HepG2 (cell line): ENCODE measurements at regions not wholly inside any gene's neighbourhood (a gene's known extent, or its start where the extent isn't known, plus 50 kb on each side); places are given as distances from the start of the nearest gene placed in this dataset.

Source experiments
- ATAC-seq: fragments of 200-7000 bp; cut with Tn5 transposase; 3 replicates; pipeline ENCODE4 v1.9.1; 2020; ENCODE audit warnings: mild to moderate bottlenecking, moderate library complexity
- BruUV-seq: library from RNA; stranded (reverse); fragments of 400-500 nt; replicated peaks from 2 replicates; lab custom pipeline; 2021; lab: Mats Ljungman, UMichigan
- CTCF ChIA-PET: fragments of 300-600 bp; formaldehyde crosslinking; extraction: SDS; loops from one replicate; lab custom pipeline; 2021; ENCODE audit warnings: low total read pairs, inconsistent platforms, low intra/inter-chr PET ratio; lab: Yijun Ruan, JAX
- POLR2A ChIA-PET: fragments of 350-600 bp; sonication (Branson Sonifier 250); formaldehyde crosslinking; loops from one replicate; lab custom pipeline; 2020; ENCODE audit warnings: antibody characterized with exemption, inconsistent platforms; lab: Yijun Ruan, JAX
- DNase-seq: peaks from one replicate; pipeline ENCODE4 v3.0.0-alpha.2; 2015; ENCODE audit warnings: low spot score
- FAIRE-seq: peaks from 3 replicates; lab custom pipeline; 2011; peaks lifted over from hg19 to GRCh38; lab: Jason Lieb, UNC
- H2AFZ ChIP-seq: one replicate; pipeline ENCODE4 v1.6.1; 2011; ENCODE audit warnings: low read length, inconsistent platforms
- H3K27ac ChIP-seq: fragments of 300-600 bp; 3 replicates; pipeline ENCODE4 v1.8.0; 2011; ENCODE audit warnings: mixed run types, mild to moderate bottlenecking, mixed read lengths, low read length, inconsistent platforms; ENCODE audit not compliant: insufficient read depth; ENCODE audit errors: extremely low read length
- H3K27me3 ChIP-seq, 2 experiments: fragments of 200-600 bp in 1 of 2; 2 replicates in 1 of 2; 3 replicates in 1 of 2; pipeline versions ENCODE4 v1.6.0 to v1.8.0; 2011; ENCODE audit warnings: low read length in 2 of 2, mild to moderate bottlenecking in 2 of 2, moderate library complexity in 2 of 2, inconsistent platforms in 1 of 2; ENCODE audit not compliant: insufficient read depth in 2 of 2, control insufficient read depth in 1 of 2
- H3K36me3 ChIP-seq, 2 experiments: fragments of 200-600 bp in 1 of 2; replicated peaks in 1 of 2; 2 replicates in 1 of 2; 3 replicates in 1 of 2; pipeline versions ENCODE4 v1.5.1 to v1.8.0; 2011; ENCODE audit warnings: low read length in 2 of 2, inconsistent platforms in 1 of 2; ENCODE audit not compliant: insufficient read depth in 2 of 2, control insufficient read depth in 1 of 2
- H3K4me1 ChIP-seq: 2 replicates; pipeline ENCODE4 v1.5.1; 2012; ENCODE audit warnings: low read length, inconsistent platforms; ENCODE audit not compliant: insufficient read depth
- H3K4me2 ChIP-seq: 2 replicates; pipeline ENCODE4 v1.6.0; 2011; ENCODE audit warnings: low read depth, low read length, inconsistent platforms
- H3K4me3 ChIP-seq, 3 experiments: fragments of 200-600 bp in 1 of 3; sonication (generic), shearing (Covaris generic) in 1 of 3; replicated peaks in 1 of 3; 2 replicates each; pipeline ENCODE4 v1.5.1; 2011 to 2016; ENCODE audit warnings: low read length in 3 of 3, inconsistent platforms in 2 of 3, low read depth in 2 of 3, mild to moderate bottlenecking in 2 of 3, control low read depth in 1 of 3, mixed read lengths in 1 of 3; ENCODE audit not compliant: insufficient read depth in 1 of 3
- H3K79me2 ChIP-seq: one replicate; pipeline ENCODE4 v1.6.1; 2011; ENCODE audit warnings: low read length, inconsistent platforms; ENCODE audit not compliant: insufficient read depth
- H3K9ac ChIP-seq: 2 replicates; pipeline ENCODE4 v1.6.0; 2011; ENCODE audit warnings: mild to moderate bottlenecking, low read depth, low read length, inconsistent platforms; ENCODE audit not compliant: insufficient read depth
- H3K9me3 ChIP-seq: 2 replicates; pipeline ENCODE4 v1.5.1; 2012; ENCODE audit warnings: mild to moderate bottlenecking, low read length
- H4K20me1 ChIP-seq: 2 replicates; pipeline ENCODE4 v1.6.0; 2011; ENCODE audit warnings: inconsistent platforms, mild to moderate bottlenecking, low read length, moderate library complexity; ENCODE audit not compliant: insufficient read depth
- ASH2L ChIP-seq: fragments of 300-600, 200-600 bp; sonication (generic); IDR thresholded peaks from 2 replicates; pipeline ENCODE4 v1.7.0; 2017; ENCODE audit warnings: low read depth, mild to moderate bottlenecking, moderate library complexity, mixed read lengths, low read length; ENCODE audit not compliant: insufficient read length
- BHLHE40 ChIP-seq: IDR thresholded peaks from 2 replicates; pipeline ENCODE4 v1.6.1; 2011; ENCODE audit warnings: low read length, improper control_type of control experiment
- ESRRA ChIP-seq: sonication (generic); formaldehyde crosslinking; IDR thresholded peaks from 2 replicates; pipeline ENCODE4 v1.5.1; 2020; ENCODE audit warnings: mild to moderate bottlenecking, low read depth, missing genetic modification reagents
- HDAC6 ChIP-seq: fragments of 200-600 bp; sonication (generic); IDR thresholded peaks from 2 replicates; pipeline ENCODE4 v1.7.0; 2017; ENCODE audit warnings: mild to moderate bottlenecking, antibody characterized with exemption, low read length, low read depth
- HMGXB3 ChIP-seq: sonication (generic); formaldehyde crosslinking; IDR thresholded peaks from 2 replicates; pipeline ENCODE4 v1.4.0; 2020; ENCODE audit warnings: missing genetic modification reagents, borderline replicate concordance
- MAFG ChIP-seq: sonication (generic); formaldehyde crosslinking; IDR thresholded peaks from 2 replicates; pipeline ENCODE4 v1.5.1; 2020; ENCODE audit warnings: mild to moderate bottlenecking, missing genetic modification reagents
- MBNL3 ChIP-seq: fragments of 250-450 bp; sonication (Bioruptor Pico); conservative IDR thresholded peaks from 2 replicates; pipeline ENCODE4 v1.8.0; 2022; ENCODE audit warnings: mild to moderate bottlenecking, inconsistent platforms
- MIXL1 ChIP-seq: IDR thresholded peaks from 2 replicates; pipeline ENCODE4 v1.6.1; 2016
- THAP11 ChIP-seq: IDR thresholded peaks from 2 replicates; pipeline ENCODE4 v1.6.1; 2016; ENCODE audit warnings: missing biosample characterization, missing genetic modification reagents
- ZBTB3 ChIP-seq: sonication (generic); formaldehyde crosslinking; IDR thresholded peaks from 2 replicates; pipeline ENCODE4 v1.4.0; 2020; ENCODE audit warnings: low read depth, mild to moderate bottlenecking, moderate library complexity, missing genetic modification reagents, borderline replicate concordance
- ZNF484 ChIP-seq: sonication (generic); formaldehyde crosslinking; IDR thresholded peaks from 2 replicates; pipeline ENCODE4 v1.5.1; 2020; ENCODE audit warnings: mild to moderate bottlenecking, low read depth, missing genetic modification reagents, borderline replicate concordance
- ZNF589 ChIP-seq: sonication (generic); formaldehyde crosslinking; conservative IDR thresholded peaks from 2 replicates; pipeline ENCODE4 v1.8.0; 2022; ENCODE audit warnings: mild to moderate bottlenecking, moderate library complexity, missing genetic modification reagents
- ZNF724P ChIP-seq: sonication (generic); formaldehyde crosslinking; IDR thresholded peaks from 2 replicates; pipeline ENCODE4 v1.8.0; 2022; ENCODE audit warnings: missing genetic modification reagents, borderline replicate concordance
- ZZZ3 ChIP-seq: sonication (generic); formaldehyde crosslinking; IDR thresholded peaks from 2 replicates; pipeline ENCODE4 v1.4.0; 2020; ENCODE audit warnings: missing genetic modification reagents, mild to moderate bottlenecking, borderline replicate concordance
- WGBS: methylation state at CpG from one replicate; pipeline ENCODE4 v1.1.6; 2017; ENCODE audit warnings: low lambda C conversion rate; 5-methylcytosine and 5-hydroxymethylcytosine counted together
- in situ Hi-C: cut with HindIII; loops from 2 replicates; pipeline ENCODE4 v1.10.0; 2017; ENCODE audit warnings: low pct_unique_long_range_greater_than_20kb; ENCODE audit not compliant: extremely low pct_ligation_motif_present
- intact Hi-C: fragments of 100-400 bp; cut with micrococcal nuclease; formaldehyde crosslinking; loops from one replicate; pipeline ENCODE4 v1.10.0; 2022; ENCODE audit not compliant: unreplicated experiment
- TF ChIP-seq, protein P1 (sequence below): sonication (generic); formaldehyde crosslinking; IDR thresholded peaks from 2 replicates; pipeline ENCODE4 v1.4.0; 2020; ENCODE audit warnings: mild to moderate bottlenecking, missing genetic modification reagents
- TF ChIP-seq, protein P2 (sequence below): IDR thresholded peaks from 2 replicates; pipeline ENCODE4 v1.6.1; 2016; ENCODE audit warnings: low read depth, borderline replicate concordance

DNA sequence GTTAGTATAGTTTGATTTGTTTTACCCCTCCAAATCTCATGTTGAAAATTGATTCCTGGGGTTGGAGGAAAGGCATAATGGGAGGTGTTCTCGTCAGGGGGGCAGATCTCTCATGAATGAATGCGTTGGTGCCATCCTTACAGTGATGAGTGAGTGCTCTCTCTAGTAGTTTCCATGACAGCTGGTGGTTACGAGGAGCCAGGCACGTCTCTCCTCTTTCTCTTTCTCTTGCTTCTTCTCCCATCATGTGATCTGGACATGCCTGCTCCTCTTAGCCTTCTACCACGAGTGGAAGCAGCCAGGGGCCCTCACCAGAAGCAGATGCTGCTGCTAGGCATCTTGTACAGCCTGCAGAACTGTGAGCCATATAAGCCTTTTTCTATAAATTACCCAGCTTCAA, 454.1 kb downstream of the EFNA5 start (continued):
- TF ChIP-seq, protein P1, sequence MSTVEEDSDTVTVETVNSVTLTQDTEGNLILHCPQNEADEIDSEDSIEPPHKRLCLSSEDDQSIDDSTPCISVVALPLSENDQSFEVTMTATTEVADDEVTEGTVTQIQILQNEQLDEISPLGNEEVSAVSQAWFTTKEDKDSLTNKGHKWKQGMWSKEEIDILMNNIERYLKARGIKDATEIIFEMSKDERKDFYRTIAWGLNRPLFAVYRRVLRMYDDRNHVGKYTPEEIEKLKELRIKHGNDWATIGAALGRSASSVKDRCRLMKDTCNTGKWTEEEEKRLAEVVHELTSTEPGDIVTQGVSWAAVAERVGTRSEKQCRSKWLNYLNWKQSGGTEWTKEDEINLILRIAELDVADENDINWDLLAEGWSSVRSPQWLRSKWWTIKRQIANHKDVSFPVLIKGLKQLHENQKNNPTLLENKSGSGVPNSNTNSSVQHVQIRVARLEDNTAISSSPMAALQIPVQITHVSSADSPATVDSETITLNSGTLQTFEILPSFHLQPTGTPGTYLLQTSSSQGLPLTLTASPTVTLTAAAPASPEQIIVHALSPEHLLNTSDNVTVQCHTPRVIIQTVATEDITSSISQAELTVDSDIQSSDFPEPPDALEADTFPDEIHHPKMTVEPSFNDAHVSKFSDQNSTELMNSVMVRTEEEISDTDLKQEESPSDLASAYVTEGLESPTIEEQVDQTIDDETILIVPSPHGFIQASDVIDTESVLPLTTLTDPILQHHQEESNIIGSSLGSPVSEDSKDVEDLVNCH (CRISPR knock-in tag) = no peak

- WGBS = 0% methylated on average over 2 of the region's 2 CpGs
- intact Hi-C loops = no loop called here
- CTCF ChIA-PET = no interaction called here
- H3K4me1 ChIP-seq = no peaks in the 10 kb centered on the region
- no peaks in the 10 kb centered on the region for H4K20me1 ChIP-seq
- BruUV-seq = no TSS peak
- ATAC-seq (no peak), DNase-seq (no peak), FAIRE-seq (no peak)
- H3K27me3 ChIP-seq = no peaks in the 10 kb centered on the region
- H3K79me2 ChIP-seq = no peaks in the 10 kb centered on the region
- TF ChIP-seq ZZZ3 (CRISPR knock-in tag) = no peak
- no peak for TF ChIP-seq THAP11 (CRISPR knock-in tag)
- TF ChIP-seq MIXL1 (CRISPR knock-in tag) = no peak
- no peak for TF ChIP-seq BHLHE40
- no peak for TF ChIP-seq ZBTB3 (CRISPR knock-in tag)
- no peak for TF ChIP-seq MBNL3 (CRISPR knock-in tag)
- TF ChIP-seq ESRRA = no peak
- TF ChIP-seq, protein P2, sequence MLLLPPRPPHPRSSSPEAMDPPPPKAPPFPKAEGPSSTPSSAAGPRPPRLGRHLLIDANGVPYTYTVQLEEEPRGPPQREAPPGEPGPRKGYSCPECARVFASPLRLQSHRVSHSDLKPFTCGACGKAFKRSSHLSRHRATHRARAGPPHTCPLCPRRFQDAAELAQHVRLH (CRISPR knock-in tag) = no peak
- TF ChIP-seq HMGXB3 = no peak
- no peak for TF ChIP-seq ZNF724P (CRISPR knock-in tag)
- no peak for TF ChIP-seq HDAC6
- TF ChIP-seq ZNF484 = no peak
- TF ChIP-seq ZNF589 (CRISPR knock-in tag) = no peak
- TF ChIP-seq ASH2L = no peak
- no peak for TF ChIP-seq MAFG
- H3K9ac ChIP-seq = no peak overlapping the region
- no peak overlapping the region for H3K4me2 ChIP-seq
- in situ Hi-C loops = no loop called here
- H3K36me3 ChIP-seq = no peaks in the 10 kb centered on the region
- H2AFZ ChIP-seq = no peak overlapping the region
- H3K4me3 ChIP-seq = no peak overlapping the region
- POLR2A ChIA-PET = no interaction called here
- no peaks in the 10 kb centered on the region for H3K9me3 ChIP-seq
- H3K27ac ChIP-seq = no peak overlapping the region
Measured at GRCh38 chr5:107215611-107216010, 455.1 kb downstream of the EFNA5 start.
